Activated CD4-positive, alpha-beta T cell treated with anti-CD3 and anti-CD28 coated beads, Interleukin-2, amount 50 U/mL, for 1 hour (primary cell): ENCODE measurements at regions not wholly inside any gene's neighbourhood (a gene's known extent, or its start where the extent isn't known, plus 50 kb on each side); places are given as distances from the start of the nearest gene placed in this dataset.

Experiments used
- DNase-seq: peaks from one replicate; pipeline ENCODE4 v3.0.0-alpha.2; 2020

DNA sequence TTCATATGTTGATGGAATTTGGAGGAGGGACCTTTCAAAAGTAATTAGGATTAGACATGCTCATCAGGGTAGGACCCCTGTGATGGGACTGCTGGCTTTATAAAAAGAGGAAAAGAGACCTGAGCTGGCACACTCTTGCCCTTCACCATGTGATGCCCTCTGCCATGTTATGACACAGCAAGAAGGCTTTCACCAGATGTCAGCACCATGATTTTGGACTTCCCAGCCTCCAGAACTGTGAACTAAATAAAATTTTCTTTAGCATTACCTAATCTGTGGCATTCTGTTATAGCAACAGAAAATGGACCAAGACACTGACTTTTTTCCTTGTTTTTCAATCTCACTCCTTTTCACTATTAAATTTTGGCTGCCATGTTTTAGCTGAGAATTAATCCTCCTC is 105.0 kb upstream of the TMPO start:
- no peak for DNase-seq

- no peak for DNase-seq
Measured at GRCh38 chr12:98416845-98417244, 98.5 kb upstream of the TMPO start.

DNA sequence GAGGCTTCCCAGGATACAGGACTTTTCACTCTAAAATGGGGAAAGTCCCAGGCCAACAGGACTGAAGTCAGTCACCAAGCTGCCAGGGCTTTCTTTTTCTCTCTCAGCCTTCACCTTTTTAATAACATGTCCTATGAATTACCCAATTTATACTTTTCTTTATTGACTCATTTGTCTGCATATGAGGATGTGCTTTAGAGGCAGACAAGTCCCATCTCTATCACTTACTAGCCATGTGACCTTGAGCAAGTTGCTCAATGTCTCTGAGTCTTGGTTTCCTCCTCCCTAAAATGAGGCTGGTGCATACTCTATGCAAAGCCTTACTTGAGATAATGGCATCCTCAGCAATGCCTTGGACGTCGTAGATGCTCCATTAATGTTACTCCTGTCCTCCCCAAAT is 98.1 kb upstream of the TMPO start:
- DNase-seq = no peak

DNA sequence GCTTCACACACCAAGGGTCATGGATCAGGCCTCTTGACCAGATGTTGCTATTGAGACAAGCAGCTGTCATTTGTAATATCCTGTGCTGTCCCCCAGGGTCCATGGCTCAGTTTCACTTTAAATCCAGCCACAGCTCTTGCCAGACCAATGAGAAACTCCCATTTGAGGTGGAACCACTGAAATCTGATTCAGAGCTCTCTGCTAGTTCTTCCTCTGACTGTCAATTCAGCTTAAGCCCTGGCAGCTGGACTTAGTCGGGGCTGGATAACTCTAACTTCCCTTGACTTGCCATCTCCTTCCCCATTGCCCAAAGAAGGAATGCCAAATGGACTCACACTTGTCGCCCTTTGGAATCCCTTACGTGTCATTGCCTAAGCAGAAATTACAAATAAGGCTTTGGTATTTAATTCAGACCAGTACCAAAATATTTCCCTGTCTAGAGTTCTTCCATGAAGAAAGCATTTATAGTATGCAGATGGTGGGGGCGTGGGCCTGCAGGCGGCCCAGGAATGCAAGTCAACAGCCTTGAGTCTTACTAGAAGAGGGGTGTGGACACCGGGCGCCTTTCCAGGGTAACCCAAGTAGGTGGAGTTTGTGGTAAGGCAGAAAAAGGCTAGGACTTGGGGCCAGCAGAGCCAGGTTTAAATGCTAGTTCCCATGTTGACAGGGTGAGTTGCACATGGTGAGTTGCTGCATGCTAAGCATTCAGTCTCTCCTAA is 96.9 kb upstream of the TMPO start:
- DNase-seq = no peak

DNA sequence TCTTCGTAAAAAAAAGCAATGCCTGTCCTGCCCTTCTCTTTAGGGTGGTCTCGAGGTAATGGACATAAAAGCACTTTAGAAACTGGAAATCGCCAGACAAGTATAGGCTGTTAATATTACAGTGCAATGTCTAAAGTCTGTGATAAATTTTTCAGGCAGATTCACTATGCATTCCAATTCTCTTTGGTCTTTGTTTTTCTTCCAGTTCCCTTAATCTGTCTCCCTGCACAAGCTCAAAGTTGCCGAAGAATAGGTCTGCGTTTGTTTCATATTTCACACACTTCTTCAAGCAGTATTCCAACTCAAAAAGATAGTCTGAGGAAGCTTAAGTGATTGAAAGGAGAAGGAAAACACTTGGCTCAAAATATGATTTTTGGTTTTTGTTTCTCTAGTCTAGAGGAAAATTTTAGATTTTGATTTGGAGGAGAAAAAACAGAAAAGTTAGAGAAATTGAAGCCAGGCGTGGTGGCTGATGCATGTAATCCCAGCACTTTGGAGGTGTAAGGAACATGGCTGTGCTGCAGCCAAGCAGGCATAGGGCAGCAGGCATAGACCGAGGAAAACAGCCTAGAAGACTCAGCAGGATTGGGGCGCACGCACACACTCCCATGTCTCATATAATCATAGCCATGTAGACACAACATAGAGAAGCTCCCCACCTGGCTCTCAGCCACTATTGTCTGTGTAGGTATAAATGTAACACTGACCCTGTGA is 96.2 kb upstream of the TMPO start:
- DNase-seq = no peak

GRCh38 chr12:98419795-98420404 is 95.5 kb upstream of the TMPO start:
- no peak for DNase-seq

GRCh38 chr12:98420461-98420860 is 94.9 kb upstream of the TMPO start:
- no peak for DNase-seq

DNA sequence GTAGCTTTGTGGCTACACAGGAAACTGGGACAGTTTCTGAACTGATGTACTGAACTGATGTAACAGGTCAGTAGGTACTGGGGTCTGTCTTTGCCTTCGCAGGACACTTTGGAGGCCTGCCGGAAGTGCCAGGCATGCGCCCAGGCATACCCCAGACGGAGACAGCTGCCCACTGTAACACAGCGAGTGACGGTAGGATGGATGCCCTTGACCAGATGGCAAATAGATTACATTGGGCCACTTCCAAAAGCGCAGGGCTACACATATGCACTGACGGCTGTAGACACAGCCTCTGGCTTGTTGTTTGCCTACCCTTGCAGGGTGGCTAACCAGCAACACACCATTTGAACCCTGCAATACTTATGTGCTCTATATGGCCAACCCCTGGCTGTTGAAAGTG is 94.1 kb upstream of the TMPO start:
- DNase-seq = no peak

DNA sequence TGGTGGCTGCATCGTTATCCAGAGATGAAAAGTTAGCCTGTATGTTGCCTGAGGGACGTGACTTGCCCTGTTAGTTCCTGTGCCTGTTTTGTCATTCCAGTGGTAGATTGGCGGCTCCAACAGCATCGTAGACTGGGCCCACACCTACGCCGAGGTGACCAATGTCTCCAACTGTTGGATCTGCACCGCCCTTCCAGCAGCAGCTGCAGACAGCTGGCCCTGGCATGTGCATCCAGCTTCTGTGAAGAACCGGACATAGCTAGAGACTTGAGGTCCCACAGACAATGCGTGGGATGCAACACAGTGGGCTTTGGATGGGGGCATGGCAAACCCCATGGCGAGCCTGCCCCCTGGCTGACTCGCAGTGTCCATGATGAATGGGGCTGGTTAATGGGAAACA is 93.0 kb upstream of the TMPO start:
- DNase-seq = no peak

GRCh38 chr12:98422812-98423211 is 92.6 kb upstream of the TMPO start:
- no peak for DNase-seq

DNA sequence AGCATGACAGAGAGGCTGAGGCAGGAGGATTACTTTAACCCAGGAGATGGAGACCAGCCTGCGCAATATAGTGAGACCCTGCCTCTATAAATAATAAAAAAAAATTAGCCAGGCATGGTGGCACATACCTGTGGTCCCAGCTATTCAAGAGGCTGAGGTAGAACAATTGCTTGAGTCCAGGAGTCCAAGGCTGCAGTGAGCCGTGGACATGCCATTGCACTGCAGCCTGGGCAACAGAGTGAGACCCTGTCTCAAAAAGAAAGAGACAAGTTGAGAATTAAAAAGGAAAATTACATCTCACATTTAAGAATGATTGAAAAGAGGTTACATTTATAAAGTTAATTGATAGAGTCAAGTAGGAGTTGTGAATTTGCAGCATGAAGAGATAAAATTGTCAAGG is 91.4 kb upstream of the TMPO start:
- DNase-seq = no peak

- DNase-seq = peak; percentile 44
Measured at GRCh38 chr12:98424726-98425401, 90.5 kb upstream of the TMPO start.

GRCh38 chr12:98425859-98426258 is 89.5 kb upstream of the TMPO start:
- DNase-seq = no peak

GRCh38 chr12:98431089-98431488 is 84.3 kb upstream of the TMPO start:
- no peak for DNase-seq

DNA sequence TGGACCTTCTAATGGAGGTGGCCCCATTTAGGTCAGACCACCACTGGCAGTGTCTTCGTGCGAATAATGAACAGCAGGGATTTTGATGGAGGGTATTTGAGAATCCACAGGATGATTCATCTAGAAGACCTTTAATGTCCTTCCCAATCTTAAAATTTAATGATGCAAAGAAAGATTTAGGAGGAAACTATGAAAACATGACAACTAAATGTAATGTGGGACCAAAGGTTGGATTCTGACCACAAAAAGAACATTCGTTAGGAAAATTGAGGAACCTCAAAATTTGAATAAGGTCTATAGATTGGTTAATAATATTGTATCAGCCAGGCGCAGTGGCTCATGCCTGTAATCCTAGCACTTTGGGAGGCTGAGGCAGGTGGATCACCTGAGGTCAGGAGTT is 78.2 kb upstream of the TMPO start:
- DNase-seq = no peak

- DNase-seq = no peak
Measured at GRCh38 chr12:98437806-98438595, 77.4 kb upstream of the TMPO start.

GRCh38 chr12:98438656-98439230 is 76.6 kb upstream of the TMPO start:
- no peak for DNase-seq

- no peak for DNase-seq
Measured at GRCh38 chr12:98439471-98439951, 75.9 kb upstream of the TMPO start.

GRCh38 chr12:98439981-98440581 is 75.3 kb upstream of the TMPO start:
- no peak for DNase-seq

GRCh38 chr12:98446060-98446459 is 69.3 kb upstream of the TMPO start:
- no peak for DNase-seq

GRCh38 chr12:98446682-98447081 is 68.7 kb upstream of the TMPO start:
- DNase-seq = no peak

DNA sequence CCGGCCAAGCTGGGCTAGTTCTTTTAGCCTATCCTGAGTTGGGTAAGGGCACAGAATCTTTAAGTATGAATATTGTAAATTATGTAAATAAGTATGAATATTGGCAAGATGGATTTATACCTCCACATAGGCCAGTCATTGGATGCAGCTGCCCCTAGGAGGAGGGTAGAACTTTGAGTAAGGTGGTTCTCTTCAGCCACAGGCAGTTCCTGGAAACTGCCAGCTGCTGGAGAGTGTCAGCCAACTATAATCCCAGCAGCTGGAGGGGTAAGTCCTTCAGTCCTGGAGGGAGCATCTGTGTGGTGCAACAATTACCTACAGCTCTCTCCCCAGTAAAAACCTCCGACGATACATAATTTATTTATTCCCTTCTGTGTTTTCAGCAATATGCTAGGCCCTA is 65.8 kb upstream of the TMPO start:
- DNase-seq = no peak
